Muscle layer of duodenum (tissue), 2 donors: ENCODE measurements at regions not wholly inside any gene's neighbourhood (a gene's known extent, or its start where the extent isn't known, plus 50 kb on each side); places are given as distances from the start of the nearest gene placed in this dataset.

ENCODE experiments used
- H3K27ac ChIP-seq: one replicate; pipeline ENCODE4 v1.7.0; 2013; ENCODE audit warnings: mild to moderate bottlenecking, low read length
- H3K27me3 ChIP-seq: one replicate; pipeline ENCODE4 v1.7.0; 2013; ENCODE audit warnings: low read depth, mild to moderate bottlenecking, control low read depth, low read length
- H3K36me3 ChIP-seq, 2 donors: one replicate each; pipeline ENCODE4 v1.7.0; 2013; ENCODE audit warnings: low read length in 2 of 2, control low read depth in 1 of 2, mild to moderate bottlenecking in 1 of 2; ENCODE audit not compliant: insufficient read depth in 2 of 2, control insufficient read depth in 1 of 2
- H3K4me1 ChIP-seq, 2 donors: one replicate each; pipeline ENCODE4 v1.7.0; 2013; ENCODE audit warnings: low read length in 2 of 2, mild to moderate bottlenecking in 2 of 2, control low read depth in 1 of 2, moderate library complexity in 1 of 2; ENCODE audit not compliant: insufficient read depth in 2 of 2, control insufficient read depth in 1 of 2
- H3K4me3 ChIP-seq, 2 donors: one replicate each; pipeline ENCODE4 v1.7.0; 2013; ENCODE audit warnings: low read length in 2 of 2, low read depth in 1 of 2, mild to moderate bottlenecking in 1 of 2
- H3K9me3 ChIP-seq, 2 donors: one replicate each; pipeline ENCODE4 v1.7.0; 2013; ENCODE audit warnings: low read length in 2 of 2, control low read depth in 1 of 2, mild to moderate bottlenecking in 1 of 2; ENCODE audit not compliant: control insufficient read depth in 1 of 2
- donor health status: healthy.

DNA sequence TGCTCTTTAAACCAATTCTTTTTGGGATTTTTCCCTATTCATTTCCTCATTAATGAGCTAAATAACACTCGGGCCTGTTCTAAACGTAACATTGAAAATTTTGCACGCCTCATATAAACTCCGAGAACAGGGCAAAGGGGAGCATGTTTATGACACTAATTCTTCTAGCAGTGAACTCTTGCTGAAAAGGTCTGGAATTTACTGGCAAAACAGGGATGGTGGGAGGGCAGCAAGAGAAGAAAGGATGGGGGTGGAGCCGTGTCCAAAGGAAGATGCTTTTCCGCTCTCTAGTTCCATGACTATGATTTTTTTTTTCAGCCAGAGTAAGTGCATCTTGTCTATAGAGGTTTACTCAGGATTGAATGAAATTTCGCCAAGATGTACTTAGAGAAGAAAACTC is 50.0 kb upstream of the IL1R1 start:
- no peaks in the 10 kb centered on the region for H3K36me3 ChIP-seq
- peaks cover 0 to 4% of the 10 kb centered on the region in 2 donors for H3K9me3 ChIP-seq
- H3K27ac ChIP-seq: no peak overlapping the region
- H3K27me3 ChIP-seq: no peaks in the 10 kb centered on the region
- H3K4me1 ChIP-seq: no peaks in the 10 kb centered on the region
- no peak overlapping the region for H3K4me3 ChIP-seq
